Naive thymus-derived CD8-positive, alpha-beta T cell (primary cell): ENCODE measurements at regions not wholly inside any gene's neighbourhood (a gene's known extent, or its start where the extent isn't known, plus 50 kb on each side); places are given as distances from the start of the nearest gene placed in this dataset.

Source experiments
- ATAC-seq, 2 donors: fragments of 150-1000 bp; cut with Tn5 transposase in 1 of 2; sonication (Bioruptor Pico), chemical (Tn5 transposase) in 1 of 2; 1 replicate in 1 of 2; 2 replicates in 1 of 2; pipeline ENCODE4 v1.10.0; 2021; ENCODE audit warnings: mild to moderate bottlenecking in 2 of 2, moderate library complexity in 2 of 2
- POLR2A ChIA-PET: fragments of 350-600 bp; sonication (Branson Sonifier 250); formaldehyde crosslinking; loops from one replicate; lab custom pipeline; 2021; ENCODE audit warnings: antibody characterized with exemption; lab: Charles Lee
- DNase-seq, 10 donors: peaks; one replicate each; pipeline versions ENCODE4 v3.0.0 to v3.0.0-alpha.2; 2020 to 2022
- H3K27ac Mint-ChIP-seq, 10 donors: one replicate each; pipeline ENCODE4 v1.8.0; 2020 to 2022; ENCODE audit warnings: mild to moderate bottlenecking in 10 of 10, mixed read lengths in 10 of 10, moderate library complexity in 4 of 10, inconsistent platforms in 1 of 10
- H3K27me3 Mint-ChIP-seq, 5 donors: one replicate each; pipeline ENCODE4 v1.8.0; 2021 to 2022; ENCODE audit warnings: mixed read lengths in 5 of 5
- H3K36me3 Mint-ChIP-seq, 3 donors: one replicate each; pipeline ENCODE4 v1.8.0; 2020 to 2022; ENCODE audit warnings: mixed read lengths in 3 of 3, mild to moderate bottlenecking in 2 of 3, inconsistent platforms in 1 of 3
- H3K4me1 Mint-ChIP-seq, 4 donors: one replicate each; pipeline ENCODE4 v1.8.0; 2021 to 2022; ENCODE audit warnings: mixed read lengths in 4 of 4
- H3K4me3 Mint-ChIP-seq, 10 donors: one replicate each; pipeline ENCODE4 v1.8.0; 2020 to 2022; ENCODE audit warnings: mild to moderate bottlenecking in 10 of 10, mixed read lengths in 10 of 10, moderate library complexity in 6 of 10, inconsistent platforms in 1 of 10
- H3K9me3 Mint-ChIP-seq, 9 donors: one replicate each; pipeline ENCODE4 v1.8.0; 2020 to 2022; ENCODE audit warnings: mixed read lengths in 9 of 9, mild to moderate bottlenecking in 3 of 9, inconsistent platforms in 1 of 9, moderate library complexity in 1 of 9

- Mint-ChIP-seq H3K36me3 (no peaks in the 10 kb centered on the region), H3K4me1 (no peaks in the 10 kb centered on the region), H3K9me3 (no peaks in the 10 kb centered on the region), H3K27ac (no peak overlapping the region), H3K27me3 (peaks cover 10 to 25% (median 21%) of the 10 kb centered on the region in 5 donors), H3K4me3 (no peak overlapping the region)
- DNase-seq (no peak), ATAC-seq (no peak)
- POLR2A ChIA-PET, result no interaction called here
These were observed 188.0 kb upstream of the NAMPT start for GRCh38 chr7:106472741-106473140.

- no peaks in the 10 kb centered on the region for H3K9me3 Mint-ChIP-seq
- DNase-seq, result no peak
- no peak overlapping the region for H3K27ac Mint-ChIP-seq
- H3K4me3 Mint-ChIP-seq, result no peak overlapping the region
- H3K4me1 Mint-ChIP-seq, result no peaks in the 10 kb centered on the region
- ATAC-seq, result no peak
- H3K27me3 Mint-ChIP-seq, result peaks cover 10 to 25% (median 21%) of the 10 kb centered on the region in 5 donors
- H3K36me3 Mint-ChIP-seq, result no peaks in the 10 kb centered on the region
- POLR2A ChIA-PET, result no interaction called here
These were observed 187.1 kb upstream of the NAMPT start for GRCh38 chr7:106471686-106472440.

- Mint-ChIP-seq H3K27ac (no peak overlapping the region), H3K36me3 (no peaks in the 10 kb centered on the region), H3K4me3 (no peak overlapping the region), H3K4me1 (no peaks in the 10 kb centered on the region), H3K9me3 (no peaks in the 10 kb centered on the region), H3K27me3 (peaks cover 10 to 25% (median 21%) of the 10 kb centered on the region in 5 donors)
- POLR2A ChIA-PET, result no interaction called here
- ATAC-seq, result no peak
- no peak for DNase-seq
These were observed 186.2 kb upstream of the NAMPT start for GRCh38 chr7:106471021-106471420.

DNA sequence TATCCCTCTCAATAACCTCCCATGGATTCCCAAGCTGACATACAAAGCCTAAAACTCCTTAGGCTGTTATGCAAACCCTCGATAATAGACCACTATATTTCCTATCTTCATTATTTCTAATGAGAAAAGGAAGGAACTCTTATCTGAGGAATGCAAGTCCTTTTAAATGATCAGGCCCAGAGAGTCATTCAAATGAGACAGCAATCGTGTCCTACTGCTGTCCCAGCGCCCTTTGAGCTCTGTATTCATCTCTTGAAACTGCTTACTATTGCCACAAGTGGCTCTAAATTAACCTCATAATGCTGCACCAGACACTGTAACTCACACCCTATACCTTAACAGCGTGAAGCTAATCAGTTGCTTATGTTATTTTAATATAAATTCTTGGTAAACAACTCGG, 182.1 kb upstream of the NAMPT start:
- POLR2A ChIA-PET, result no interaction called here
- no peak for DNase-seq
- Mint-ChIP-seq H3K27me3 (peaks cover 10 to 21% (median 15%) of the 10 kb centered on the region in 5 donors), H3K9me3 (no peaks in the 10 kb centered on the region), H3K27ac (no peak overlapping the region), H3K4me3 (no peak overlapping the region), H3K36me3 (no peaks in the 10 kb centered on the region), H3K4me1 (peaks cover 0 to 3% (median 0%) of the 10 kb centered on the region in 4 donors)
- ATAC-seq, result no peak

GRCh38 chr7:106465704-106466468, 181.1 kb upstream of the NAMPT start:
- H3K27me3 Mint-ChIP-seq, result peaks cover 6 to 12% (median 11%) of the 10 kb centered on the region in 5 donors
- no peak for DNase-seq
- peaks cover 0 to 3% (median 0%) of the 10 kb centered on the region in 4 donors for H3K4me1 Mint-ChIP-seq
- ATAC-seq, result no peak
- H3K27ac Mint-ChIP-seq, result no peak overlapping the region
- H3K4me3 Mint-ChIP-seq, result no peak overlapping the region
- no peaks in the 10 kb centered on the region for H3K36me3 Mint-ChIP-seq
- POLR2A ChIA-PET, result no interaction called here
- no peaks in the 10 kb centered on the region for H3K9me3 Mint-ChIP-seq

DNA sequence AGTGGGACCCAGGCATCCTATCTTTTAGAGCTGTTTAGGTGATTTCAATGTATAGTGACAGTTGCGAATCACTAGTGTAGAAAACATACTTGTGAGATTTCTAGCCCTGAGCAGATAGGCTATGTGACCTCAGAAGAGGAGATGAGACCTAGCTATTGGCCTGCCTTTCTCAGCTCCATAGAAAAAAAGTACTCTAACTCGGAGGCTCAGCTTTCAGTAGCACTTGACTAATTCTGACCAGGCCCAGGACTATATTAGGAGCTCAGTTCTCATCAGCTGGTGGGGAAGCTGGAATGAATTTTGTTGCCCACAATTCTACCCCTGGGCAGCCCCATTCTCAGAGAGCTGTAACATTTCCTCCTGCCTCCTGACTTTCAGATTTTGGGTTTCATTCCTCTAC, 179.9 kb upstream of the NAMPT start:
- ATAC-seq (no peak), DNase-seq (no peak)
- H3K27ac Mint-ChIP-seq, result no peak overlapping the region
- no peaks in the 10 kb centered on the region for H3K9me3 Mint-ChIP-seq
- POLR2A ChIA-PET, result no interaction called here
- H3K4me1 Mint-ChIP-seq, result peaks cover 0 to 3% (median 0%) of the 10 kb centered on the region in 4 donors
- H3K4me3 Mint-ChIP-seq, result no peak overlapping the region
- no peaks in the 10 kb centered on the region for H3K36me3 Mint-ChIP-seq
- peaks cover 6 to 12% (median 8%) of the 10 kb centered on the region in 5 donors for H3K27me3 Mint-ChIP-seq

GRCh38 chr7:106463851-106464611, 179.2 kb upstream of the NAMPT start:
- H3K4me1 Mint-ChIP-seq, result peaks cover 0 to 3% (median 0%) of the 10 kb centered on the region in 4 donors
- no peaks in the 10 kb centered on the region for H3K36me3 Mint-ChIP-seq
- H3K27me3 Mint-ChIP-seq, result peaks cover 2 to 9% (median 5%) of the 10 kb centered on the region in 5 donors
- no peaks in the 10 kb centered on the region for H3K9me3 Mint-ChIP-seq
- ATAC-seq, result no peak
- POLR2A ChIA-PET, result no interaction called here
- no peak overlapping the region for H3K27ac Mint-ChIP-seq
- DNase-seq, result no peak
- no peak overlapping the region for H3K4me3 Mint-ChIP-seq

- peaks cover 0 to under 1% (median 0%) of the 10 kb centered on the region in 5 donors for H3K27me3 Mint-ChIP-seq
- DNase-seq, result no peak
- peaks cover 0 to 9% (median 2%) of the 10 kb centered on the region in 9 donors for H3K9me3 Mint-ChIP-seq
- H3K4me3 Mint-ChIP-seq, result no peak overlapping the region
- H3K4me1 Mint-ChIP-seq, result peaks cover 0 to 3% (median 0%) of the 10 kb centered on the region in 4 donors
- POLR2A ChIA-PET, result no interaction called here
- no peak for ATAC-seq
- H3K27ac Mint-ChIP-seq, result no peak overlapping the region
- H3K36me3 Mint-ChIP-seq, result peaks cover 0 to 9% (median 1%) of the 10 kb centered on the region in 3 donors
These were observed 178.2 kb upstream of the NAMPT start for GRCh38 chr7:106462914-106463482.

DNA sequence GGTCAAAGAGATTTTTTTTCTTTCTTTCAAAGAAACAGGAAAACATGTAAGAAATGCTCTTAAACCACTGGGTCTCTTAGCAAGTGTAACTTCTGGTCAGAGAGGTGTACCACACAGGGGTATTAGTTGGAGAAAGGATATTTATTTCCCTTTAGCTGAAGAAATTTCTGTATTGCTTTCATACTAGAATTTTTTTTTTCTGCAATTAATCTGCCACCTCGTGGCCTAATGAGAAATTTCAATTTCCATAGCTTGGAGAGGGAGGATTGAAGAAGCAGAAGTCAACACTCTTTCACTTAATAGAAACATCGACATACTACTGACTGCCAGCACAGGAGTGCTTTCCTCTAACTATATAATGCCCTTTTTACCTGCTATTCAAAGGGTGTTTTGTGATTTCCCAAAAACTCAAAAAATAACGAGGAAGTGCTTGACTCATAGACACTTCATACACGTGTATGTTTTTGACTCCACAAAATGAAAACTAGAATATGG, 177.6 kb upstream of the NAMPT start:
- Mint-ChIP-seq H3K36me3 (peaks cover 0 to 11% (median 2%) of the 10 kb centered on the region in 3 donors), H3K4me1 (peaks cover 0 to 3% (median 0%) of the 10 kb centered on the region in 4 donors), H3K27me3 (no peaks in the 10 kb centered on the region), H3K4me3 (no peak overlapping the region), H3K9me3 (peaks cover 0 to 12% (median 3%) of the 10 kb centered on the region in 9 donors), H3K27ac (no peak overlapping the region)
- DNase-seq (peak in 4 of 10 donors; percentile 4 to 27 (median 13)), ATAC-seq (no peak)
- POLR2A ChIA-PET, result no interaction called here

DNA sequence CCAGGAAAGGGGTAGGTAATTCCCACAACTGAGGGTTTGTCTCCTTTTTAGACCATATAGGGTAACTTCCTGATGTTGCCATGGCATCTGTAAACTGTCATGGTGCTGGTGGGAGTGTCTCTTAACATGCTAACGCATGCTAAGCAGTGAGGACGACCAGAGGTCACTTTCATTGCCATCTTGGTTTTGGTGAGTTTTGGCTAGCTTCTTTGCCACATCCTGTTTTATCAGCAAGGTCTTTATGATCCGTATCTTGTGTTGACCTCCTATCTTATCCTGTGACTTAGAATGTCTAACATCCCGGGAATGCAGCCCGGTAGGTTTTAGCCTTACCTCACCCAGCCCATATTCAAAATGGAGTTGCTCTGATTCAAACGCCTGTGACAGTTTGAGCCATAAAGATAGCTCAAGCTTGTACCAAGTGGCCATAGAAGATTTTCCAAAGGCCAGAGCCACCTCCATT, 176.0 kb upstream of the NAMPT start:
- Mint-ChIP-seq H3K36me3 (peaks cover 0 to 11% (median 2%) of the 10 kb centered on the region in 3 donors), H3K27me3 (no peaks in the 10 kb centered on the region), H3K9me3 (peaks cover 0 to 14% (median 3%) of the 10 kb centered on the region in 9 donors), H3K27ac (no peak overlapping the region), H3K4me3 (no peak overlapping the region), H3K4me1 (peaks cover 0 to 3% (median 0%) of the 10 kb centered on the region in 4 donors)
- ATAC-seq, result no peak
- no peak for DNase-seq
- POLR2A ChIA-PET, result no interaction called here

DNA sequence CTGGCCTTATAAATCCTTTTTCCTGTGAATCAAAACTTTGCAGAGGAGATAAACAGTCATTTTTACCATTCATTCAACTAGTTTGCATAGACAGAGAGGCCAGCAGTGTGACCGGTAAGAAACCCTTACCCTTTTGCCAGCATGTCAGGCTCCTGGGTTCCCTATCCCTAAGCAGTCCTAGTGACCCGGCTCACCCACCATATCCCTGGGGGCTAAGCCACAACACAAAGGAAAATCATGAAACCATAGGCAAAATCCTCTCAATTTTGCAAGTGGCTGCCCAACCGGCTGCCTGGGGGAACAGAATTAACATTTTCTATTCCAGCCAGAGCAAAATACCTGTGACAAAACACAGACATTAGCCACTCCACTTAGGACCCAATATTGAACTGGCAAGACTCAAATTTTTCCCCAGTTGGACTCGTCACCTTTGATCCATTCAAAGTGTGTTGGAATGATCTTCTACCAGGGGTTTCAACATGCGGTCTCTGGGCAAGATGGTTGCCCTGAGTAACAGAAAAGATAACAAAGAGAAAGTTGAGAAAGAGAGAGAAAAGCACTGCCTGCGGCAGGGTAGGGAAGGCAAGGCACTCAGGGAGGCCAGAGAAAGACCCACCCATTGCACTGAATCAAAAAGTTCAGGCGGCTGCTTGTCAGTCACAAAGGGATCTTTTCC, 174.8 kb upstream of the NAMPT start:
- Mint-ChIP-seq H3K36me3 (peaks cover 0 to 11% (median 2%) of the 10 kb centered on the region in 3 donors), H3K4me3 (no peak overlapping the region), H3K27me3 (no peaks in the 10 kb centered on the region), H3K4me1 (peaks cover 0 to 3% (median 0%) of the 10 kb centered on the region in 4 donors), H3K27ac (peak overlapping the region in 1 of 10 donors; percentile 9), H3K9me3 (peaks cover 0 to 14% (median 3%) of the 10 kb centered on the region in 9 donors)
- no peak for DNase-seq
- POLR2A ChIA-PET, result no interaction called here
- ATAC-seq, result no peak

DNA sequence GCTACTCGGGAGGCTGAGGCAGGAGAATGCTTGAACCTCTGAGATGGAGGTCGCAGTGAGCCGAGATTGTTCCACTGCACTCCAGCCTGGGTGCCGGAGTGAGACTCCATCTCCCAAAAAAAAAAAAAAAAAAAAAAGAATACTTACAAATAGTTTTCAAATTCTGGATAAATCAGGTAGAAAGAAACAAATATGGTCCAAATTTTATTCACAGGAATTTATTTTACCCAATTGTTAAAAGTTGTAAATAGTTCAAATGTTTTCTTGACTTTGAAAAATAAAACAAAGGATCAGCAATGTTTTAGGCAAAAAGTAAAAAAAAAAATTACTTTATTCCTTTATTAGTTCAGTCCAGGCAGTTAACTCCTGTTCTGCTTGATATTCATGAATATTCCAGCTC, 172.9 kb upstream of the NAMPT start:
- no peaks in the 10 kb centered on the region for H3K27me3 Mint-ChIP-seq
- H3K27ac Mint-ChIP-seq, result no peak overlapping the region
- no peak for ATAC-seq
- H3K4me3 Mint-ChIP-seq, result no peak overlapping the region
- H3K36me3 Mint-ChIP-seq, result peaks cover 0 to 11% (median 2%) of the 10 kb centered on the region in 3 donors
- H3K9me3 Mint-ChIP-seq, result peaks cover 0 to 17% (median 4%) of the 10 kb centered on the region in 9 donors
- H3K4me1 Mint-ChIP-seq, result peaks cover 0 to 3% (median 0%) of the 10 kb centered on the region in 4 donors
- POLR2A ChIA-PET, result no interaction called here
- no peak for DNase-seq
